PC-9 (cell line): ENCODE measurements at regions not wholly inside any gene's neighbourhood (a gene's known extent, or its start where the extent isn't known, plus 50 kb on each side); places are given as distances from the start of the nearest gene placed in this dataset.

Experiments
- EZH2 ChIP-seq: fragments of 200-600 bp; sonication (generic); IDR thresholded peaks from 2 replicates; pipeline ENCODE4 v1.8.0; 2017; ENCODE audit warnings: antibody characterized with exemption, low read depth
- TF ChIP-seq, protein P1 (sequence below): fragments of 200-600 bp; sonication (generic); conservative IDR thresholded peaks from 2 replicates; pipeline ENCODE4 v1.6.1; 2017; ENCODE audit warnings: mixed run types, antibody characterized with exemption, mild to moderate bottlenecking, moderate library complexity

DNA sequence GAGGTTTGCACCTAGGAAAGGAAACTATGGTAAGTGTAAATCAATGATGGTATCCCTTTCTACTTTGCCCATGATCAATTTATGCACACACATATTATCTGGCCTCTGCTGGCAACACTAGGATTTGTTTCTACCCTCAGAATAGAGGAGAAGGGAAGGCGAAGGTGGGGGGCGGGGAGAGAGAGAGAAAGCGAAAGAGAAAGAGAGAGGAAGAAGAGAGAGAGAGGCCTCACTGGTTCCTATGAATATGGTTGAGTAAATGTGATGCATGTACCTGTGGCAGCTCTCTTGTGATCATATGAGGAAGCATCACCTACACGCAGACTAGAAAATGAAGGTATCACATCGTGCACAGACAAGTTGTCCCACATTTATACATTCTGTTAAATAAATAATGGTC lies 882.0 kb upstream of the SLITRK6 start:
- TF ChIP-seq EZH2: no peak
- TF ChIP-seq, protein P1, sequence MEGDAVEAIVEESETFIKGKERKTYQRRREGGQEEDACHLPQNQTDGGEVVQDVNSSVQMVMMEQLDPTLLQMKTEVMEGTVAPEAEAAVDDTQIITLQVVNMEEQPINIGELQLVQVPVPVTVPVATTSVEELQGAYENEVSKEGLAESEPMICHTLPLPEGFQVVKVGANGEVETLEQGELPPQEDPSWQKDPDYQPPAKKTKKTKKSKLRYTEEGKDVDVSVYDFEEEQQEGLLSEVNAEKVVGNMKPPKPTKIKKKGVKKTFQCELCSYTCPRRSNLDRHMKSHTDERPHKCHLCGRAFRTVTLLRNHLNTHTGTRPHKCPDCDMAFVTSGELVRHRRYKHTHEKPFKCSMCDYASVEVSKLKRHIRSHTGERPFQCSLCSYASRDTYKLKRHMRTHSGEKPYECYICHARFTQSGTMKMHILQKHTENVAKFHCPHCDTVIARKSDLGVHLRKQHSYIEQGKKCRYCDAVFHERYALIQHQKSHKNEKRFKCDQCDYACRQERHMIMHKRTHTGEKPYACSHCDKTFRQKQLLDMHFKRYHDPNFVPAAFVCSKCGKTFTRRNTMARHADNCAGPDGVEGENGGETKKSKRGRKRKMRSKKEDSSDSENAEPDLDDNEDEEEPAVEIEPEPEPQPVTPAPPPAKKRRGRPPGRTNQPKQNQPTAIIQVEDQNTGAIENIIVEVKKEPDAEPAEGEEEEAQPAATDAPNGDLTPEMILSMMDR: no peak
